CD4-positive, alpha-beta memory T cell (primary cell): ENCODE measurements at regions not wholly inside any gene's neighbourhood (a gene's known extent, or its start where the extent isn't known, plus 50 kb on each side); places are given as distances from the start of the nearest gene placed in this dataset.

Source experiments
- CTCF ChIA-PET: fragments of 350-600 bp; sonication (Branson Sonifier 250); formaldehyde crosslinking; loops from one replicate; lab custom pipeline; 2021; ENCODE audit warnings: inconsistent platforms; ENCODE audit not compliant: partially characterized antibody; lab: Charles Lee
- POLR2A ChIA-PET: fragments of 350-600 bp; sonication (Branson Sonifier 250); formaldehyde crosslinking; loops from one replicate; lab custom pipeline; 2021; ENCODE audit not compliant: partially characterized antibody; lab: Charles Lee
- DNase-seq, 5 donors: peaks; one replicate each; pipeline versions ENCODE4 v3.0.0 to v3.0.0-alpha.2; 2020 to 2022; ENCODE audit warnings: mixed read lengths in 1 of 5
- H3K27ac ChIP-seq: one replicate; pipeline ENCODE4 v1.7.0; 2013; ENCODE audit warnings: low read depth, low read length
- H3K27me3 ChIP-seq: 2 replicates; pipeline ENCODE4 v1.7.0; 2013; ENCODE audit warnings: mild to moderate bottlenecking, low read length, moderate library complexity; ENCODE audit not compliant: insufficient read depth
- H3K36me3 ChIP-seq: 2 replicates; pipeline ENCODE4 v1.7.0; 2013; ENCODE audit warnings: mild to moderate bottlenecking, low read length, moderate library complexity; ENCODE audit not compliant: insufficient read depth
- H3K4me1 ChIP-seq: 2 replicates; pipeline ENCODE4 v1.7.0; 2013; ENCODE audit warnings: mild to moderate bottlenecking, low read length, moderate library complexity; ENCODE audit not compliant: insufficient read depth
- H3K4me3 ChIP-seq, 2 donors: one replicate each; pipeline ENCODE4 v1.7.0; 2013; ENCODE audit warnings: low read length in 2 of 2, mild to moderate bottlenecking in 1 of 2
- H3K9me3 ChIP-seq, 2 donors: one replicate each; pipeline ENCODE4 v1.7.0; 2013; ENCODE audit warnings: low read length in 2 of 2, control low read depth in 1 of 2; ENCODE audit not compliant: control insufficient read depth in 1 of 2
- H3K27ac Mint-ChIP-seq, 7 donors: one replicate each; pipeline ENCODE4 v1.8.0; 2020 to 2021; ENCODE audit warnings: mixed read lengths in 7 of 7, mild to moderate bottlenecking in 6 of 7, inconsistent platforms in 3 of 7, moderate library complexity in 3 of 7
- H3K27me3 Mint-ChIP-seq, 2 donors: one replicate each; pipeline ENCODE4 v1.8.0; 2020 to 2021; ENCODE audit warnings: mixed read lengths in 2 of 2
- H3K36me3 Mint-ChIP-seq, 2 donors: one replicate each; pipeline ENCODE4 v1.8.0; 2020 to 2021; ENCODE audit warnings: mixed read lengths in 2 of 2, inconsistent platforms in 1 of 2, mild to moderate bottlenecking in 1 of 2
- H3K4me1 Mint-ChIP-seq, 4 donors: one replicate each; pipeline ENCODE4 v1.8.0; 2020 to 2021; ENCODE audit warnings: mixed read lengths in 4 of 4, mild to moderate bottlenecking in 1 of 4
- H3K4me3 Mint-ChIP-seq, 8 donors: one replicate each; pipeline ENCODE4 v1.8.0; 2020 to 2021; ENCODE audit warnings: mixed read lengths in 8 of 8, mild to moderate bottlenecking in 7 of 8, moderate library complexity in 6 of 8, inconsistent platforms in 3 of 8
- H3K9me3 Mint-ChIP-seq, 8 donors: one replicate each; pipeline ENCODE4 v1.8.0; 2020 to 2021; ENCODE audit warnings: mixed read lengths in 8 of 8, mild to moderate bottlenecking in 5 of 8, inconsistent platforms in 3 of 8, moderate library complexity in 1 of 8
- intact Hi-C: fragments of 100-400 bp; cut with micrococcal nuclease; formaldehyde crosslinking; loops from one replicate; pipeline ENCODE4 v1.15.1; 2023

DNA sequence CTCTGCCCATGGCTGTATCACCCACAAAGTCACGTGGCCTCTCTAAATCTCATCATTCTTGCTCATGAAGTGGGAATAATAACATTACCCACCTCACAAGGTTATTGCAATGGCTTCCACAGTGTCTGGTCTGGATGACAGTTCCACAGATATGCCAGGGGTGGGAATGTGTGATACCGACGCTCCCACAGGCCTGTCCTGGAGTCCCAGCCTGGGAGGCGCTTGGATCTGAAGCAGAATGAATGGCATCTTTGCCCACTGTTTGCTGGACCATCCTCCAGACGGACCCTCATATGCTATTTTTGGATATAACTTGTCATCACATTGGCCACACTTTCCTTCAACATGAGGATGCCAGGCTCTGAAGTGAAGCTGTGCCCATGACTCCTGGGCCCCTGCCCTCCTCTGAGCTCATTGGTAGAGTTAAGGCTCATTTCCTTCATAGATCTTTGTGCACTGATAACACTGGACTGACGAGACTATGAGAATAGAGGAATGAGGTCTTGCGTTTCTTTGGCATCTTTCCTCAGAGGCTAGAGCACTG is 279.8 kb upstream of the ZNF32 start:
- ChIA-PET POLR2A (no interaction called here), CTCF (no interaction called here)
- Histone ChIP-seq H3K27ac (no peak overlapping the region), H3K27me3 (no peaks in the 10 kb centered on the region), H3K4me1 (no peaks in the 10 kb centered on the region), H3K36me3 (no peaks in the 10 kb centered on the region), H3K4me3 (no peak overlapping the region), H3K9me3 (no peaks in the 10 kb centered on the region)
- H3K4me1 Mint-ChIP-seq = no peaks in the 10 kb centered on the region
- H3K36me3 Mint-ChIP-seq = no peaks in the 10 kb centered on the region
- intact Hi-C loops = no loop called here
- H3K27ac Mint-ChIP-seq = no peak overlapping the region
- H3K9me3 Mint-ChIP-seq = no peaks in the 10 kb centered on the region
- no peak overlapping the region for H3K4me3 Mint-ChIP-seq
- no peak for DNase-seq
- peaks cover 5 to 15% of the 10 kb centered on the region in 2 donors for H3K27me3 Mint-ChIP-seq

DNA sequence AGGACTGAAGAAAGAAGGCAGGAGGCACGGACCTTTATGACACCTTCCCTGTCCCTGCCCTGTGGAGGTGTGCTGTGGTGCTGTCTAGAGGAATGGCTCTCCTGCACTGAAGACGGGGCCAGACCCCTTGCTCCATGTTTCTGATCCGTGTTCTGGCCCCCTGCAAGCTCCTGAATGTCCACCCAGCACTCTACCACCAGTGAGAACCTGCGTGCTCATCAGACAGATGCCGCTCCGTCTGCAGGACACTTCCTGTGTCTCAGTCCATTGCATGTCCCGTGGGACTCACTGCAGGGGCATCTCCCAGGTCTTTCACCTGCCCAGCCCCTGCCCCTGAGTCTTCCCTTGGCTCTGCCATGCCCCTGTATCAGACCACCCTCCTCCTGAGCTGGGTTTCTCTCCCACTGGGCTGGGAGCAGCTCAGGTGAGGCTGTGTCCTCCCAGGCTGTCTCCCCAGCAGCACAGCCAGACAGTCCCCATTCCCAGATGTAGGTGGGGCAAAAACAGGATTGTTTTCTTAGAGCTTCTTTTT is 278.3 kb upstream of the ZNF32 start:
- DNase-seq = no peak
- Mint-ChIP-seq H3K27me3 (peaks cover 6 to 17% of the 10 kb centered on the region in 2 donors), H3K4me1 (no peaks in the 10 kb centered on the region), H3K4me3 (no peak overlapping the region), H3K27ac (no peak overlapping the region), H3K36me3 (no peaks in the 10 kb centered on the region), H3K9me3 (peaks cover 0 to 2% (median 0%) of the 10 kb centered on the region in 8 donors)
- POLR2A ChIA-PET = no interaction called here
- CTCF ChIA-PET = no interaction called here
- intact Hi-C loops = no loop called here
- Histone ChIP-seq H3K4me1 (no peaks in the 10 kb centered on the region), H3K27ac (no peak overlapping the region), H3K36me3 (no peaks in the 10 kb centered on the region), H3K4me3 (no peak overlapping the region), H3K27me3 (no peaks in the 10 kb centered on the region), H3K9me3 (no peaks in the 10 kb centered on the region)

DNA sequence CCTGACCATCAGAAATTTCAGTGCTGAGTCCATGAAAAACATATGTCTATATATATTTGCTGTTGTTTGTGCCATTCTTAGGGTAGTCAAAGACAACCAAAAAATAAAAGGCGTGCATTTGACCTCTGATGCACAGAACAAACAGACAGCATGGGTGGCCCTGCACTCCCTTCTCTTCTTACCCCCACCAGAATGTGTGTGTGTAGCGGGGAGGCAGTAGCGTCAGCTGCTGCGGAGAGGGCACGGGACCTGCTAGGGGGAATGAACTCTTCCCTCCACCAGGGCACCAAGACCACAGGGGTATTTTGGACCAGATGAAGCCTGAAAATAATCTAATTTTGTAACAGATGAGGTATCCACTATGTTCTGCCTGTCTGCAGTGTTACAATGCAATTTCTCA is 277.7 kb upstream of the ZNF32 start:
- ChIA-PET CTCF (no interaction called here), POLR2A (no interaction called here)
- Mint-ChIP-seq H3K27me3 (peaks cover 9 to 13% of the 10 kb centered on the region in 2 donors), H3K27ac (no peak overlapping the region), H3K36me3 (no peaks in the 10 kb centered on the region), H3K9me3 (peaks cover 0 to 2% (median 0%) of the 10 kb centered on the region in 8 donors), H3K4me1 (no peaks in the 10 kb centered on the region), H3K4me3 (no peak overlapping the region)
- Histone ChIP-seq H3K4me3 (no peak overlapping the region), H3K4me1 (no peaks in the 10 kb centered on the region), H3K27ac (no peak overlapping the region), H3K36me3 (no peaks in the 10 kb centered on the region), H3K27me3 (no peaks in the 10 kb centered on the region), H3K9me3 (no peaks in the 10 kb centered on the region)
- intact Hi-C loops = no loop called here
- no peak for DNase-seq

DNA sequence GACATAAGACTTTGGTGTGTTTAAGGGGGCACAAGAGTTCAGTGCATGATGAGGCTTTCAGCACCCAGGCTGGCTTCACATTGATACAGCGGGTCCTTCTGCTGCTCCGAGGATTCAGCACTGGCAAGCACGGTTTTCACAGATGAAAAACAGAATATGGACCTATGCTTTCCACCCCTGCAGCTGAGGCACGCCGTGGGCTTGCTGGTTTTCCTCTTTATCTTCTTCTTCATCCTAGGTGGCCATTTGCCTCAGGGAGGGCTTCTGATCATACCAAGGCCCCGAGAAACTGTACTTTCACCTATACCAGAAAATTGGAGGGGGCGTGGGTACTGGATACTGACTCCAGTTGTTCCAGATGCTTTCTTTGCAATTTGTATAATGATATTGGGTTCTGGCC is 277.1 kb upstream of the ZNF32 start:
- H3K4me3 ChIP-seq = no peak overlapping the region
- no peak overlapping the region for H3K27ac ChIP-seq
- H3K27me3 Mint-ChIP-seq = peaks cover 9 to 13% of the 10 kb centered on the region in 2 donors
- peaks cover 0 to 2% (median 0%) of the 10 kb centered on the region in 8 donors for H3K9me3 Mint-ChIP-seq
- no peak for DNase-seq
- no peaks in the 10 kb centered on the region for H3K9me3 ChIP-seq
- H3K4me1 Mint-ChIP-seq = no peaks in the 10 kb centered on the region
- H3K27me3 ChIP-seq = no peaks in the 10 kb centered on the region
- H3K4me1 ChIP-seq = no peaks in the 10 kb centered on the region
- intact Hi-C loops = no loop called here
- ChIA-PET CTCF (no interaction called here), POLR2A (no interaction called here)
- H3K36me3 Mint-ChIP-seq = no peaks in the 10 kb centered on the region
- H3K36me3 ChIP-seq = no peaks in the 10 kb centered on the region
- no peak overlapping the region for H3K4me3 Mint-ChIP-seq
- H3K27ac Mint-ChIP-seq = no peak overlapping the region

DNA sequence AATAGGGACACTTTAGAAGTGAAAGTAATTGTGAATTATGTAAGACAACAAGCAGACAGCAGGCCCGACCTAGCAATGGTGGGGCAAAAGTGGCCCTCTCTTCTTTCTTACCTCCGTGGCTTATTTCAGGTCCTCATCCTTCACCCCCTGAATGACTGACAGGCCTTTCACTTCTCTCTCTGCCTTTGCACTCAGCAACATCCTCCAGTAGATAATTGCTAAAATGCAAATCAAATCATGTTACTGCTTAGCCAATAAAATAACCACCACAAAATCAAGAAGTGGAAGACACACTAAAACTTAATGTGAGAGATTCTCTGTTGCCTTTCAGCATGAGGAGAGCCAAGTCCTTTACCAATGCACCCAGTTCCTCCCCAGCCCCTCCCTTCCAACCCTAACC is 274.6 kb upstream of the ZNF32 start:
- Histone ChIP-seq H3K27me3 (no peaks in the 10 kb centered on the region), H3K9me3 (no peaks in the 10 kb centered on the region), H3K36me3 (no peaks in the 10 kb centered on the region), H3K4me3 (no peak overlapping the region), H3K27ac (no peak overlapping the region), H3K4me1 (no peaks in the 10 kb centered on the region)
- peaks cover 3 to 10% of the 10 kb centered on the region in 2 donors for H3K27me3 Mint-ChIP-seq
- intact Hi-C loops = no loop called here
- ChIA-PET POLR2A (no interaction called here), CTCF (no interaction called here)
- H3K36me3 Mint-ChIP-seq = no peaks in the 10 kb centered on the region
- H3K4me1 Mint-ChIP-seq = no peaks in the 10 kb centered on the region
- no peak for DNase-seq
- peaks cover 0 to 4% (median 1%) of the 10 kb centered on the region in 8 donors for H3K9me3 Mint-ChIP-seq
- H3K27ac Mint-ChIP-seq = peak overlapping the region in 1 of 7 donors; percentile 9
- no peak overlapping the region for H3K4me3 Mint-ChIP-seq

DNA sequence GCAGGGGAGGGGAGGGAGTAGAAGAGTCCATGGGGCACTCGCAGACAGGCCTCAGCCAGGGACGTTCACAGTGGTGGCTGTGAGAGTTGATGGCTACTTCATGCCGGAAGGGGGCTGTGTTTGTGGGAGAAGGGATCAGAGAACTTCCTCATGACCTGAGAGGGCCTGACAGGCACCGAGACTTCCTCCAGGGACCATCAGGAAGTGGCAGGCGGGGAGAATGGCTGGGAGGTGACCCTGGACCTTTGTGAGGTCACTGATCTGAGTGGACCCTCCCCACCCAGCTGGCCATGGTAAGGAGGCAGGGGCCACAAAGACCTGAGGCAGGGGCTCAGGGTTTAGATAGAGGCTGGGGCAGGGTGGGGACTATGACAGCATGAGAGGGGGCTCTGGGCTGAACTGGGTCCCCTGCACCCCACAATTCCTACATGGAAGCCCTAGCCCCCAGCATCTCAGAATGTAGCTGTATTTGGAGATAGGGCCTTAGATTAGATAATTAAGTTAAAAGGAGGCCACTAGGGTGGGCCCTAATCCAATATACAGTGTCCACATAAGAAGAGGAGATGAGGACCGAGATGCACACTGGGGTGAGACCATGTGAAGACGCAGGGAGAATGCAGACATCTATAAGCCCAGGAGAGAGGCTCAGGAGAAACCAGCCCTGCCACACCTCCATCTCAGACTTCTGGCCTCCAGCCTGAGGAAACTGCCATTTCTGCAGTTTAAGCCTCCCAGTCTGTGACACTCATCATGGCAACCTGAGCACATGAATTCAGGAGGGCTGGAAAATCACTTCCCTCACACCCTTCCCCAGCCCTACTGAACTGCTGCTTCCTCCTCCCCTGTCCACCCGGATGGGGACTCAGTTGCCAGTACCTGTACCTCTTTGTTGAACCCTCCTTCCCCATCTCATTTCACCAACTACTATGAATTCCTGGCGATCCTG is 273.9 kb upstream of the ZNF32 start:
- Mint-ChIP-seq H3K36me3 (no peaks in the 10 kb centered on the region), H3K27ac (peak overlapping the region in 1 of 7 donors; percentile 9), H3K27me3 (peaks cover 6 to 7% of the 10 kb centered on the region in 2 donors), H3K4me1 (no peaks in the 10 kb centered on the region), H3K4me3 (no peak overlapping the region), H3K9me3 (peaks cover 0 to 4% (median 1%) of the 10 kb centered on the region in 8 donors)
- intact Hi-C loops = no loop called here
- CTCF ChIA-PET = no interaction called here
- POLR2A ChIA-PET = no interaction called here
- Histone ChIP-seq H3K27ac (no peak overlapping the region), H3K4me1 (no peaks in the 10 kb centered on the region), H3K9me3 (no peaks in the 10 kb centered on the region), H3K27me3 (no peaks in the 10 kb centered on the region), H3K36me3 (no peaks in the 10 kb centered on the region), H3K4me3 (no peak overlapping the region)
- DNase-seq = no peak

DNA sequence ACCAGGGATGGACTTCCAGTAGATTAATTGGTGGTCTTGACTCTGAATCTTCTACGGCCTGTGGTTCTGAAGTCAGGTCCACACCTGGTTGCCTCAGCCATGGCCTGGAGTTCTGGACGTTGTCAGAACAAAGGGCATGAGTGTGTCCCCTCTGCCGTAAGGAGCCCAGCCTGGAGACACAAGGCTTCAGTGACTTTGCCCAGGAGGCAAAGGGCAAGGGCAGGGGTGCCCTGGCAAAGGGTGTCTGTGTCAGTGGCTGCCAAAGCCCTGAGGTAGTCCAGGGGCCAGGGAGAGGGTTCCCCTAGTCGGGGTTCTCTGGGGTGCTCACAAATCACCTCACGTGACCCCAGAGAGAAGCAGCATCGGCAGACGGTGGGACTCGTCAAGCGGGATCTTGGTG is 273.2 kb upstream of the ZNF32 start:
- Histone ChIP-seq H3K4me1 (no peaks in the 10 kb centered on the region), H3K9me3 (no peaks in the 10 kb centered on the region), H3K4me3 (no peak overlapping the region), H3K27ac (no peak overlapping the region), H3K36me3 (no peaks in the 10 kb centered on the region), H3K27me3 (no peaks in the 10 kb centered on the region)
- peaks cover 0 to 4% (median 1%) of the 10 kb centered on the region in 8 donors for H3K9me3 Mint-ChIP-seq
- no peaks in the 10 kb centered on the region for H3K36me3 Mint-ChIP-seq
- H3K4me1 Mint-ChIP-seq = no peaks in the 10 kb centered on the region
- no peak for DNase-seq
- intact Hi-C loops = no loop called here
- no peak overlapping the region for H3K27ac Mint-ChIP-seq
- POLR2A ChIA-PET = no interaction called here
- H3K27me3 Mint-ChIP-seq = peaks cover 4 to 8% of the 10 kb centered on the region in 2 donors
- CTCF ChIA-PET = no interaction called here
- H3K4me3 Mint-ChIP-seq = no peak overlapping the region
